ENCODE measurements at regions not wholly inside any gene's neighbourhood (a gene's known extent, or its start where the extent isn't known, plus 50 kb on each side); places are given as distances from the start of the nearest gene placed in this dataset.
A peak's percentile ranks its signal among the peaks of the same experiment; 100 is the strongest.

DNA sequence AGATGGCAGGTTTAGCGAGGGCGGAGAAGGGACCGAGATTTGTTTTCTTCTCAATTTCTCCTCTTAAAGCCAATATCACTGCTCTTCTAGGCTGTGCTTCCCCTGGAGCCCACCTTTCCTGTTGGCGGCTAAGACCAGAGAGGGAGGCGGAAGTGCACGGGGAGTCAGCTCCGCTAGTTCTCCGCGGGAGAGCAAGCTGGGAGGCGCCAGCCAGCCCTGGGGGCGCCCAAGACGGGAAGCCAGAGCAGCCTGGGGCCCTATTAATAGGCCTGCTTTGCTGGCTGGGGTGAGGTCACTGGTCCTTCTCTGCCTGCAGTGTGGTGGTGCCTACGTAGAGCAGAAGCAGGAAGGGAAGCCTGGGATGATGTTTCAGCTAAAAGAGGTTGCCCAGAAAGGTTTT is 61.6 kb downstream of the LSM5 start:
- DNase-seq (ENCODE audit: low read depth, low spot score) = peak; percentile 71

DNA sequence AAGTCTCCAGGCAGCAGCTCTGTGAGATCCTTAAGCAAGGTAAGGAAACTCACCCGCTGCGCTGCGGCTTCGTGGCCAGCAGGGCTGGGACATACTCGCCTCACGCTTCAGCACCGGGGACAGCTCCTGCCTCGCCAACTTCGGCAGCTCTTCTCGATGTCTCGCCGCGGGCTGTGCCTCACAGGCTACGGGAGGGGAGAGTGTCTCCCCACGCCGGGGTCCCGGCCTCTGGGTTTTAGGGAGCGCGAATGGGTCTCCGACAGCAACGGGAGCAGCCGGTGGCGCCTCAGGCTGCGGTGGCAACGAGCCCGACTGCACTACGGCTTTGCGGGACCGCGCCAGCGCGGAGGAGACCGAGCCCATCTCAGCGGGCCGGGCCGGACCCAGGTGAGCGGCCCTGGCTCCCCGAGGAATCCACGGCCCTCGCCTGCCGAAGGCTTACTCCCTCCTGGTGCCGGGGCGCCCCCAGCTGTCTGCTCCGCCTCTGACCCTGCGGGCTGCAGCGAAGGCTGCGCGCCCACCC is 62.4 kb downstream of the LSM5 start:
- DNase-seq (ENCODE audit: low read depth, low spot score) = peak; percentile 93

- DNase-seq (ENCODE audit: low read depth, low spot score) = no peak
Measured at GRCh38 chr7:32416846-32417245, 73.3 kb downstream of the LSM5 start.

DNA sequence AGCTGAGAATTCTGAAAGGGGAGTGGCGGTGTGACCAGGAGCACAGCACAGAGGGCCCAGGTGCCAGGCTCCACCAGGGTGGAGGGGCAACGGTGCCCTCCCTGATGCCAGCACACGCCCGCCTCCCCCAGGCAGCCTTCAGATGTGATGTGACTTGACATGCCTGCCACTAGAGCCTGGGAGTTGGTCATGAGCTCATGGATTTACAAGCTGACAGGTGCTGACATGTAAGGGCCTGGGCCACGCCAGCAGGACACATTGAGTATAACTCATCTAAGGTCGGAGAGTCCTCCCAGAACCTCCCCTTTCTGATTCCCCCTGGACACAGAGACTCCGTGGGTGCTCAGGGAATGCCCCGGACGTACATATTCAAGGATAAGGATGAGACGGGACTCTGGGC is 74.2 kb downstream of the LSM5 start:
- no peak for DNase-seq (ENCODE audit: low read depth, low spot score)

GRCh38 chr7:32415519-32415918 is 74.7 kb downstream of the LSM5 start:
- DNase-seq (ENCODE audit: low read depth, low spot score) = no peak

GRCh38 chr7:32412471-32412870 is 77.7 kb downstream of the LSM5 start:
- no peak for DNase-seq (ENCODE audit: low read depth, low spot score)

GRCh38 chr7:32410545-32410944 is 79.6 kb downstream of the LSM5 start:
- DNase-seq (ENCODE audit: low read depth, low spot score) = no peak

DNA sequence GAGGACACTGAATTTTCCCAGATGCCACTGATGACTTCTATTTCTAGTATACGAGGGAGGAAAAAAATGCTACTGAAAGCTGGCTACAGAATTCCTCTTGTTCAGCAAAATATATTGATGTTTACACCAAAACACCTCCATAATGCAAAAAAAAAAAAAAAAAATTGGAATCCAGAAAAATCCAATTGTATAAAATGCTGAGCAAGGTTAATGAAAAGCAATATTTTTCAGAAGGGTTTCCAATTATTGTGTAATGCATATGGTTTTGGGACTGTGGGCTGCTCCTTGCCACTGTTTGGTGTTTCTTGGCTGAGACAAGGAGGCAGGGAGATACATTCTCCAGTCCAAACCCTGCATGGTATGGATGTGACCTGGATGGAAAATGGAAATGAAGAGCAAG is 83.8 kb downstream of the LSM5 start:
- DNase-seq (ENCODE audit: low read depth, low spot score) = no peak

- no peak for DNase-seq (ENCODE audit: low read depth, low spot score)
Measured at GRCh38 chr7:32403463-32404229, 86.5 kb downstream of the LSM5 start.

DNA sequence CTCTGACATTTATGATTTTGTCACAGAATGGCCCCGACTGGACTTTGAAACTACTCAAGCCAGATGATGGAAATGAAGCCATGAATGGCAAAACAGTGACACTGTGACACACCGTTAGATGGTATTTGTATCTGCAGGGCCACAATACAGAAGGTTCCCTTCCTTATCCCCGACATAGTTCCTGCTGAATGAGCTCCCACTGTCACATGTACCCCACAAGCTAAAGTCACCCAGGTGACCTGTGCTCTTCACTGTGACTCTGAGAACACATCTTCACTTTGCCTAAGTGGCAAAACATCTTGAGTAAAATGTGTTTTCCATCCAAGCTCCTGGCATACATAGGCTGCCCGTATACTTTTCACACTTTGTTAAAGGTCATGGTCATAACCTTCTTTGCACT is 89.5 kb downstream of the LSM5 start:
- DNase-seq (ENCODE audit: low read depth, low spot score) = no peak

DNA sequence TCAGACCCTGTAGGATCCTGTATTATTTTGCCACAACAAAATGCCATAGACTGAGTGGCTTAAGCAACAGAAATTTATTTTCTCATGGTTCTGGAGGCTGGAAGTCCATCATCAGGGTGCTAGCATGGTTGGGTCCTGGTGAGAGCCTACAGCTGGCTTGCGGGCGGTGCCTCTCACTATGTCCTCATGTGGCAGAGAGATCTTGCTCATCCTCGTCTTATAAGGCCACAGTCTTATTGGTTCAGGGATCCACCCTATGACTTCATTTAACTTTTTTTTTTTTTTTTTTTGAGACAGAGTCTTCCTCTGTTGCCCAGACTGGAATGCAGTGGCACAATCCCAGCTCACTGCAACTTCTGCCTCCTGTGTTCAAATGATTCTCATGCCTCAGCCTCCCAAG is 90.9 kb downstream of the LSM5 start:
- no peak for DNase-seq (ENCODE audit: low read depth, low spot score)

DNA sequence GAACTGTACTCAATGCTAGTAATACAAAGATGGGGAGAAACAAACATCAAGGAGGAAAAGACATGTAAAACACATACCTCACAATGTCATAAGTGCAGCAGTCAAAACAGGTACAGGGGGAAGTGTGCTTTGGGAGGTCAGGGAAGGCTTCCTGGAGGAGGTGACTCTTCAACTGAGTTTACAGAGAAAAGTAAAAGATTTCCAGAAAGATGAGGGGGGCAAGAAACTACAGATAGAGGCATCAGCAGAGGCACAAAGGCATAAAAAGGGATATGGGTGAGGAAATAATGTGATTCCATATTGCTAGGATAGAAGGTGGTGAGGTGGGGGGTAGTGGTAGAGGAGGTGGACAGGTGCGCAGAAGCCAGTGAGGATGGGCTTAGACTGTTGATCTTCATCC is 95.0 kb downstream of the LSM5 start:
- DNase-seq (ENCODE audit: low read depth, low spot score) = no peak

- DNase-seq (ENCODE audit: low read depth, low spot score) = no peak
Measured at GRCh38 chr7:32393861-32394260, 96.3 kb downstream of the LSM5 start.

GRCh38 chr7:32390210-32390609 is 100.0 kb downstream of the LSM5 start:
- no peak for DNase-seq (ENCODE audit: low read depth, low spot score)

- no peak for DNase-seq (ENCODE audit: low read depth, low spot score)
Measured at GRCh38 chr7:32385316-32385956, 104.7 kb downstream of the LSM5 start.

DNA sequence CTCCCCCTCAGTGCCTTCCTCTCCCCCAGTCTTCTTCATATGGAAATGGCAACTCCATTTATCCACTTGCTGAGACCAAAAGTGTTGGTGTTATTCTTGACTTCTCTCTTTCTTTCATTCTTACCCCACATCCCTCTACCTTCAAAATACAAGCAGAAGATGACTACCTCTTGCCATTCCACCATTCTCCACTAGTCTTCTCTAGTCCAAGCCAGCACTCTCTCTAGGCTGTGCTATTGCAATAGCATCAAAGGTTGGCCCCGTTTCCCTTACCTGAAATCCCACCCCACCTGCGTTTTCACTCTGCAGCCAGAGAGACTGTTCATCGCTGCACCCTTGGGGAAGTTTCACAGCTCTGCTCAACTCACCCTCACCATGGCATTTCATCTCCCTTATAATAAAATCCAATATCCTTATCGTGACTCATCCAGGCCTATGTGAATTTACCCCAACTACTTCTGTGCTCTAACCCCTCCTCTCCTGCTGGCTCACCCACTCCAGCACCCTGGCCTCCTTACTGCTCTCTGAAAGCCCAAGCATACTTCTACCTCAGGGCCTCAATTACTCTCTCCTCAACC is 109.1 kb downstream of the LSM5 start:
- no peak for DNase-seq (ENCODE audit: low read depth, low spot score)

DNA sequence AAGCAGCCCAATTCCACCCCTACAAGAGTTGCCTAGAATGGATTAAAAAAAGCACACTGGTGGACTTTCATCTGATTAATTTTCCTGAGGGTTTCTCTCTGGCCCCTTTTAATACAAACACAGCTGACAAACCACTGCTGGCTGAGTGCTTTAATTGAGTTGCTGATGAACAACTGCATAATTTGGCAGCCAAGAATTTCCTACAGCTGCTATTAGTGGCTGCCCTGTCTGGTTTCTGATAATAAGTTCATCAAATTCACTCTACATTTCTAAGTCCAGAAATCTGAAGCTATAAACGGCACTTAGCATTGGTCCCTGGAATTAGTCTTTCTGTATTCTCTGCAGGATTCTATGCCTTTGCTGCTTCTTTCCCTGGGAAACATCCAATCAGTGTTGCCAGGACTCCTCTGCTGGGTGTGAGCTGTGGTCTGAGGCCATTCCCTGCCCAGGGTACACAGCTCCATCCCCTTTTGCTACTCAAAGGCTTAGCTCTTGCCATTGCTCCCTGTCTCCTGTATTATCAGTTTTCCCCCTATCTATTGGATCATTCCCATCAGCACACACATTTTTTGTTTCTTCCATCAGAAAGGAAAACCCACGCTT is 110.6 kb downstream of the LSM5 start:
- no peak for DNase-seq (ENCODE audit: low read depth, low spot score)

DNA sequence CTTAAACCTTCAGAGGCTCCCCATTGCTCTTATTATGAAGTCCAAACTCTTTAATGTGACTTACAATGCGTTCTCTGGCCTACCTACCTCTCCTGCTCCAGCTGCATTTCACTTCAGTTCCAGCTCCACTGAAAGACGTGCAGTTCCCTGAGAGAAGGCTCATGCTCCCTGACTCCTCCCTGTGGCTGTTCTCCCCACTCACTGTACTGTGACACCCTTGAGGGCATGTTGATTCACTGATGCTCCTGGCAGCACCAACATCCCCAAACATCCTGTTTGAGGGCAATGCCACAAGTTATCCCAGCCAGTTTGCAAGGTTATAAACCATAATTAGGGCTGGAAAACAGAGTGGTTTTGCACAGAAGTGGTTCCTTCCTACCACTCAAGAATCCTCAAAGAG is 111.2 kb downstream of the LSM5 start:
- no peak for DNase-seq (ENCODE audit: low read depth, low spot score)

DNA sequence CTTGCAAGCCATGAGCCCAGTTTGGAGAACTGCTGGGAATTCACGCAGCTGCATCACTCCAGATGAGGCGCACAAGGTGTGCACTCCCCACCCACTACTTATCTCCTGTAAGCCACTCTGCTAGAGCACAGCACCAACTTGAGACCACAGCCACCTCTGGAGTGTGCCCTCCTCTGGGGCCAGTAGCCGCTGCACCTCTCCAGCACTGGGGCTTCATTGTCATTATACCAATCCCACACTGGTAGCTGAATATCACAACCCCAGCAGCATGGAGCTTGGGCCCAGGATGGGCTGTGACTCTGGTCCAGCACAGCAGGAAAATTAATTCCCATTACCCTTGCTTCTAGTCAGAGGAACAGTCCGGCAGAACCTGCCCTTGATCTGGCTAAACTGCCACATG is 125.6 kb downstream of the LSM5 start:
- DNase-seq (ENCODE audit: low read depth, low spot score) = no peak

DNA sequence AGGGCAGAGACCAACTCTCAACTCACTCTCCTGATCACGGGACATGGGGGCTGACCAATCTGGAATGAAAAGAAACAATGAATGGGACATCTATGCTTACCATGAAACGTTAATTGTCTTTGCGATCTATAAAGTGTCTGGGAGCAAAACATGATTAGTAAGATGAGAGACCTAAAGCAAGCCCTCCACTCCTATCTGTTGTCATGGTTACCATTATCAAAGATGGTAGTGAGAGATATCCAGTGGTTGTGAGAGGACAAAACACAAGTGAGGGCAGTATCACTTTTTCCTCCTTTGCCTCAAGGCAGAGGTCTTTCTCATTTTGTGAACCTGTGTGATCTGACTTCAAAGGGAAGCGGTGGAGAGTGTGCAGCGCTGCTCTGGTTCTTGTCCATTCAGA is 130.1 kb downstream of the LSM5 start:
- DNase-seq (ENCODE audit: low read depth, low spot score) = no peak

GRCh38 chr7:32357535-32358277 is 132.5 kb downstream of the LSM5 start:
- DNase-seq (ENCODE audit: low read depth, low spot score) = peak; percentile 19

Data from ELF-1 (cell line).